ELR (cell line): ENCODE measurements at regions not wholly inside any gene's neighbourhood (a gene's known extent, or its start where the extent isn't known, plus 50 kb on each side); places are given as distances from the start of the nearest gene placed in this dataset.

ENCODE experiments used
- DNase-seq: peaks from one replicate; pipeline ENCODE4 v3.0.0-alpha.2; 2015; ENCODE audit warnings: low read depth

DNA sequence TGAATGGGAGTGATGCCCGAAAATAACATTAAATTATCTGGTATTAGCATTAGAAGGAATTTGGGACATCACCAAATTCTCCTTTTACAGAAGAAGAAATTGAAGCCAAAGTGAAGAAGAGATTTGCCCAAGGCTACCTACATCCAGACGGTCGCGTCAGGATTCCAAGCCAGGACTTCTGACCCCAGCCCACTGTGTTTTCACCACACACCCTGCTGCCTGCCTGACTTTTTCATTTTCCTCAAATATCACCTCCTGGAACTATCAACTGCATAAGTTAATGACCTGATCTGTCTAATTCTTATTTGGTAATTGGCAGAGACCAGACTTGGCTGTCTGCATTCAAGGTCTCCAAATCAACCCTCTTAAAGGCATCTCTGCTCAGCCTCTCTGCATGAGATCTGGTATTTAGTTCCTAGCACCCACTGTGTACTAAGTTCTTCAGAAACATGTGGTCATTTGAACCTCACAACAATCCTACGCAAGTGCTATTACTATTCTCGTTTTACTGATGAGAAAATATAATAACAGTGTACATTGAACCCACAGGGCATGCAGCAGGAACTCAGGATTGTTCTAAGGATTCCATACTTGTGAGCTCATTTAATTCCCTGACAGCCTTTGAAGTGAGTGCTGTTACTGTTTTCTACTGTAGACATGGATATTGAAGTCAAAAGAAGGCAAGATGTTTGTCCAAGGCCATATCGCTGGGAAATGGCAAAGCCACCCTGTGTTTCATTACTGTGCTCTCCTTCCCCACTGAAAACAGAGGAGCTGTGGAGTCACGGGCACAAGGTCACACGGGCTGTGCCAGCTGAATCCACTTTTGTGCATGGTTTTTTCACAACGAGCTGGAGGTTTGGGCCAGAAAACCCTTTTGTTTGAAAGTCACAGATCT, 195.2 kb upstream of the C1QTNF7 start:
- DNase-seq, result peak; percentile 73

DNA sequence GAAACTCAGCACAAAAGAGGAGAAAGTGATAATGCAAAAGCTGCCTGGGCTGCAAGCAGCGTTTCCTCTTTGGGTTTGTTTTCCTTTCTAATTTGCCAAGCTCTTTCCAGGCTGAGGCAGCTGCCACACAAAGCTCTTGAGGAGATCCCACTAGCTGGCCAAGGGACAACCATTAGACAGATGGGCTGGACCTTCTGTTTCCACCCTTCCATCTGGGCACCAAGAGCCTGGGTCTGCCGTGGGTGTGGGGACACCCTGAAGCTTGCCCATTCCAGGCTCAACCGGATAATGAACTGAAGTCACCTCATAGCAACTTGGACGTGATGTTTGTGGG, 194.6 kb upstream of the C1QTNF7 start:
- no peak for DNase-seq

DNA sequence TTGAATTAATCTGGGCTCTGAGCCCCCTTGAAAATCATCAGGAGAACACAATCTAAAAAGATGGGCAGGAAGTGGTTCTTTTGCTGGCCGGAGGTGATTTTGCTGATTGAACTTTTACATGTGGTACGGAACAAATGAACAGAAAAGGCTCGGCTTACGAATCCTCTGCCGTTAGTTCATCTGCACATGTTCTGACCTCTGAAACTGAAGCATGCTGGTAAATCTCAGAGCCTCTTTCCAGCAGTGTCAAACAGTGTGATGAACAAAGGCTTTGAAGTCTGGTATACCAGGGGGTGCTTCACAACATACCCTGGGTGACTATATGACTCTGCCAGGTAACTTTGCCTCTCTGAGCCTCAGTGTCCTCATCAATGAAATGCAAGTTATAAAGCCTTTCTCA, 194.2 kb upstream of the C1QTNF7 start:
- peak; percentile 1 for DNase-seq

DNA sequence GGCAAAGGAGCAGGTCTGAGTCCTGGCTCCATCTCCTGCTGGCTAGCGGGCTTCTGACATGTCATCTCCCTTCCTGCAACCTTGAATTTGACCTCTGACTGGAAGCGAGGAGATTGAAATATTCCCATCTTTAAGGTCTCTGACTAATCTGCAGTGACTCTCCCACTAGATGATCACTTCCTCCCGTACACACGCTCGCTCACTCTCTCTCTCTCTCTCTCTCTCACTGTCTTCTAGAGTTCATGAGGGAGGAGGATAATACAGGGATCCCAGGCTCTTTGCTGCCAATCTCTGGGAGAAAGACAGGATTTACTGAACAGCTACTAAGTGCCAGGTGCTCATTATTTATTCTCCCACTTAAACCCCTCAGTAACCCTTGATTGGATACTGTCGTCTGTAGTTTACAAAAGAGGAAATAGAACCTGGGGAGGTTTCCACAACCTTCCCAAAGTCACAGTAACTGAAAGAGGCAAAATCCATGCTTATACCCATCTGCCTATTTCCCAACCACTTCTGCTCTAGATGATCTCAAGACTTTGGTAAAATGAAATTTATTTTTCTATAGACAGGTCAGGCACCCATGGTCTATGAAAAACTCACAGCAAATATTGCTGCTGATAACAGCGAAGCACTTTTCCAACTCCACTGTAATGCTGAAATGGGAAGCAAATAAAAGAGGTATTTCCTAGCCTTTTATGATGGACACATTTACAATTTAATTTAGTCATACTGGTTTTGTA, 193.5 kb upstream of the C1QTNF7 start:
- peak; percentile 94 for DNase-seq

DNA sequence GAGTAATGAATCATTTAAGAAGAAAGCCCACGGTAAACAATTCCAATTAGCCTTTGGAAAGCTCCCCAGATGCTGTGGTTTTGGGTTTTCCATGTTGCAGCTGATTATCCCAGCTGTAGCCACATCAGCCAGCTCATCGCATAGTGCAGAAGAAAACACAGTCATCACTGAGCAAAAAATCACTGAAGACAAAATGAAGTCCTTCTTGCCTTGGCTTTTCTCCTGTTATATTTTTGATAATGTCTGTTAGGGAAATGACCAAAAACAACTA, 193.0 kb upstream of the C1QTNF7 start:
- peak; percentile 95 for DNase-seq

DNA sequence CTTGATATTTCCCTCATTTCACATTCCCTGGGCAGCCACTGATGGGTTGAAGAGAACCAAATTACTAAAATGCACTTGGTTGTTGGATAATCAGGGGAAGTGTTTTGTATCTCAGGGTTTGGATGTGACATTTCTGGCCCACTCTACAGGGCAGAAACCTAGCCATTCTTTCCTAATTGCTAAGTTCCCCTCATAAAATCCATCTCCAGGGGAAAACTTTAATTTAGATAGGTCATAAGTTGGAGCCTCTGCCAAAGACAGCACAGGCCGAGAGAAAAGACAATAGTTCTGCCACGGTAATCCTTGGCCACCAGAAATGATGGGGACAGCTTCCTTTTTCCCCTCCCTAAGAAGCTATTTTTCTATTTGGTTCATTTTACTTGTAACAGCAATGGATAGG, 192.7 kb upstream of the C1QTNF7 start:
- DNase-seq, result no peak

DNA sequence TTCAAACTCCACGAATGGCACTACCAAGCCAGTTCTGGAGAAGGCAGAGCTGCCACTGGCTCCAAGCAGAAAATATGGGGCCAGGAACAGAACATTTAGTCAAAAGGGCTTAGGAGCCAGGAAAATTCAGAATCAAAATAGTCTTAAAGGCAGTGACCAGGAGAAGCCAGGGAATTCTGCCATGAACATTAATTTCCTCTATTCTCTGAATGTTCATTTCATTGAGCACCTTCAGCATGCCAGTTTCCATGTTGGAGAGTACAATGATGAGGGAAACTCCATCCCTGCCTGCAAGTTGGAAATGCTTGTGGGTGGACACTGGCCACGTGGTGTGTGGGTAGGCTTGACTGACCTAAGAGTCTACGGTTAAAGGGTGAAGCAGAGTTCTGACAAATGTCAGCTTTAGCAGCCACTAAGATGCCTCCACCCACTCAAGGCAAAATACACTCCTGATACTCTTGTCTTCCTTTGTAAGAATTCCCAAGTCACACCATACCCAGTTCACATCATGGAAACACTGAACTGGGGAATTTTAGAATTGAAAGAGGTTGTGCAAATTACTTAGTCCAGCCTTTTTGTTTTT, 190.1 kb upstream of the C1QTNF7 start:
- no peak for DNase-seq

DNA sequence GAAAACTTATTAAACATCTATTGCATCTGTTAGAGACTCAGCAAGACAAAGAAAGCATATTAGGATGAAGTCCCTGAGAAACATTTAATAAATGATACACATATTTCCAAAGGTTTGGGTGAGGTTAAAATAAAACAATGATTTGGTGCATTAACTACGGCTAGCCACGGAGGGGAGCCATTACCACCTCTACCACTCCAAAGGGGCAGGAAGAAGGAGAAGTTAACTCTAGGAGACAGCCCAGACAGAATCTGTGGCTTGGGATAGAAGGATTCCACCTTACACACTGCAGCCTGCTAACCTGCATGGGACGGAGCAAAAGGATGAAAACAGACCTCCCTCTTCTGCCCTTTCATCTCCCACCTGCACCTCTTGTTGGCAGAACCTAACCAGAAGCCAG, 189.1 kb upstream of the C1QTNF7 start:
- peak; percentile 60 for DNase-seq

DNA sequence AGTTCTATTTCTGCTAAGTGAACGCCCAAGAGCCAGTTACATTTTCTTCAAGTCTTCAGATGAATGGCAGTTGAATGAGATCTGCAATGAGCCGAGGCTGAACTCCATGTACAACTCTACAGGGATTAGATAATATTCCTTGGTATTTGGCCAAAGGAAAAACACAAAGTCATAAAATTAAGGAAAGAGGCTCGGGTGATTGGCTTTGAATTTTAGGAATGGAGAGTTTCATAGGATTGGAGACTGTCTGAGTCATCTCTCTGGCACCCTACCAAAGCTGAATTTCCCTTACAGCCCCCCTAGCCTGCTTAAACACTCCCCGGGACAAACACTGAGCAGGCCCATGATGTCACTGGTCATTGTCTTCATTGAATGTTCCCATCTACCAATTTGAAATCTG, 188.0 kb upstream of the C1QTNF7 start:
- DNase-seq, result no peak

DNA sequence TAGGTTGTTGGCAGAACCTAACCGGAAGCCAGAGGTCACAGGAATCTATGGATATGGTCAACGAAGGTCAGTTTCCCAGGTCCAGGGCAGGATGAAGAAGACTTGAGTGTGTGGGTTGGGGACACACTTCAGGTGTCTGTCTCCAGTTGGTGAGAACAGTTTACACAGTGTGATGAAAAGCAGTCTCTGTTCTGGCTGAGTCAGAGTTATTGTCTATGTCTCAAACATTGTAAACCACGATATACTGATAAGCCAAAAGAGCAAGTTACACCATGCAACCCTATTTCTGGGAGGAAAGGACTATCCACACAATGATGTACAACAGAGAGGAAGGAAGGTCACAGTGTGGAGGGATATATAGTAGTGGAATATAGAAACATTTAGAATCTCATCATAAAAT, 187.1 kb upstream of the C1QTNF7 start:
- peak; percentile 10 for DNase-seq

DNA sequence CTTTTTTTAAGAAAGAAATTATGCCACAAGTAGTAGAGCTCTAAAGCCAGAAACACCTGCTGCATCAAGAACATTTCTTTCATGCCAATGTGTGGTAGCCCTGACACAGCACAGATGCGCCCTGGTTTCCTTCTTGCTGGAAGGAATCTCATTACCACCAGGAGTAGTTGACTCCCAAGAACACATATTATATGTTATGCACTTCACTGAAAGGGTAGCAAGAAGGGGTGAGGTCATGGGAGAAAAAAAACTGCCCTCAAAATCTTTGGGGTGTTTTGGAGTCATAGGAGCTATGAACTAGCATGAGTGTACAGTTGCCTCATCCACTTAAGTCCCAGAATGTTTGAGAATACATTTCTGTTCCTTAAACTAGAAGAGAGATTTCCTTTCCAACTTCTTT, 185.8 kb upstream of the C1QTNF7 start:
- no peak for DNase-seq

DNA sequence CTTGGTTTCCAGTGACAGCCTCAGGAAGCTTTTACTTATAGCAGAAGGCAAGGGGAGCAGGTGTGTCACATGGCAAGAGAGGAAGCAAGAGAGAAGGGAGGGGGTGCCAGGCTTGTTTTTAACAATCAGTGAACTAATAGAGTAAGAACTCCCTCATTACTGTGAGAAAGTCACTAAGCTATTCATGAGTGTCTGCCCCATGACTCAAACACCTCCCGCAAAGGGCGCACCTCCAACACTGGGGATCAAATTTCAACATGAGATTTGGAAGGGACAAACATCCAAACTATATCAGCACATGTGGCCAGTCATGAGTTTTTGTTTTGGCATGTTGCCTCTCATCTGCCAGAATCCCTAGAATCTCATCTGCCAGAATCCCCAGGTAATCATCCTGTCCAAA, 183.5 kb upstream of the C1QTNF7 start:
- DNase-seq, result peak; percentile 22

DNA sequence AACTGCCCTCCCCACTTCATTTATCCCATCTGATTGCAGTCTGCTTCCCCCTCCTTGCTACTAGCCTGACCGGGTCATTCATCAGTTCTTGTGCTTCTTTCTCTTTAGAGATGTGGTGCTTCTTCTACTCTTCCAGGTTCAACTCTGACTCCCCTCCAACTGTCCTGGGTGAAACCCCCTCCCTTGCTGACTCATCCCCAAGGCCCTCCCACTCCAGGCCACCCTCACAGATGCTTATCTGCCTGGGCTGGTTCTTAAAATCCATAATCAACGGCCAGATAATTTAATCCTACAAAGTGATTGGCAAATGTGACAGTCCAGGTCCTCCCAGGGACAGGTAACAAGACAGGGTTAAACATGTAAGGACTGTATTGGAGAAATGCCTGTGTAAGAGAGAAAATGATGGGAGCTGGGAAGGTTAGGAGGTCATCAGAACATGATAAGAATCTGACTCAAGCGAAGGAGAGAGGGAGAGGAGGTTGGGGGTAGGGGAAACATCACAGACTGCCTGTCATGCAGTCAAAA, 182.8 kb upstream of the C1QTNF7 start:
- no peak for DNase-seq

DNA sequence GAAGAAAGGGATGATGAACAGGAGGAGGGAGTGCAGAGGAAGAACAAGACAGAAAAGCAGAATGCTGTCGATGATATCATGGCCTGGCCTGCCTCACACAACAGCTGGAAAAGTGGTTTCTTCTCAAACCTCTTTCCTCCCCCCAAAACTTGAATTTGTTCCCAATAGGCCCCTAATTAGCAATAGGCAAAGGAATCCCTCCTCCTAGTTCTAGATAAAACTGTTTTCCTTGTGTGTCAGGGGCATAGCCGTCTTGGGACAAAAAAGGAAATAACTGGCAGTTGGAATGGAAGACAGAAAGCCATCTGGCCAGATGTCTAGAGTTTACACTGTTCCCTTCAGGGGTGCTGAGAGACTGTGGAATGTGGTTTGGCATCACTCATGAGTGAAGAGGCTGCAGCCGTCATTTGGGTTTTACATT, 177.8 kb upstream of the C1QTNF7 start:
- no peak for DNase-seq

DNA sequence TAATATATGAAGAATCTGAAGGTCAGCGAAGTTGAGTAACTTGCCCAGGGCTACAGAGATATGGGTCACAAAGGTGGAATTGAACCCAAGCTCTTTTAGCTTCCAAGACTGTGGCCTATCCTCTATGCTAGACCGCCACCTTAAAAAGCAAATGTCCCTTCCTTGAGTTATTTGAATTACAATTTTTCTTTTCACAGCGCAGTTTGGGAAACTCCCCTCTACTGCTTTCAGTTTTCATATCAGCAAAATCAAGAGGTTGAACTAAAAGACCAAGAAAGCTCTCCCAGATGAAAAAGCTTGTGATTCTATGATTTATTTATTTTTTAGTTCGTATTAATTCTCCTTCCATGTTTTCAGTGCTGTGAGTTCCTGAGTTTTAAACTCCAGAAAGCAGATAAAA, 174.5 kb upstream of the C1QTNF7 start:
- DNase-seq, result no peak

DNA sequence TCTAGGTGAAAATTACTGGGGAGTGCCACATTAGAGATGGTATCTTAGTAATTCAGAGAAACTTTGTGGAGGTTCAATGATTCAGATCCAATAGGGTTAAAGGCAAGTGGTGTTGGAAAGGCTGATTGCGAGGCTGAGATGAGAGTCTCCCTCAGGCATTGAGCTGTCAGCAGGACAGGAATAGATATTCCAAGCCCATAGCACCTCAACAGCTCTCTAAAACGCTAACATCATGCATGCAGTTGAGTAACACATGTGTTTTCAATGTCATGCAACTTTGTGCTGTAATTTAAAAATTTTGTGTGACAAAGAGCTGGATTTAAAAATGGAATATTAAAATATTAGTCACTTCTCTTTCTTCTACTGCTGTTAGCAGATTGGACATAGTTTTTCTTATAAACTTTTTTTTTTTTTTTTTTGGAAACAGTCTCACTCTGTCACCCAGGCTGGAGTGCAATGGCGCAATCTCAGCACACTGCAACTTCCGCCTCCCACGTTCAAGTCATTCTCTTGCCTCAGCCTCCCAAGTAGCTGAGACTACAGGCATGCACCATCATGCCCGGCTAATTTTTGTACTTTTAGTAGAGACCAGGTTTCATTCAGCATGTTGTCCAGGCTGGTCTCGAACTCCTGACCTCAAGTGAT, 173.5 kb upstream of the C1QTNF7 start:
- no peak for DNase-seq

DNA sequence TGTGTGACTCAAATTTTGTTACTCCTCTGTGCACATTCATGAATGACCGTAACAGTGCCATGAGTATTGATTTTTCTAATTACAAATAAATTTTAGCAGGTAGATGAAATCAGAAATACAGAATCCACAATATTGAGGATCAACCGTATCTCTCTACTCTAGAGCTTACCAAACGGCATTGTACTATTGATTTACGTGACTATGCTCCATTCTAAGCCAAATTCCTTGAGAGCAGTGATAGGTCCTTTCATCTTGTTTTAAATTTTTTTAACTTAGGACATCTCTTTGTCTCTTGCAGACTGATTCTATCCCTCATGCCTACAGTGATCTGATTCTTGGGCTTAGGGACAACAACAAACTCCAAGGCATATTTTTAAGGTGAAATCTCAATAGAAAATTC, 172.3 kb upstream of the C1QTNF7 start:
- DNase-seq, result no peak

DNA sequence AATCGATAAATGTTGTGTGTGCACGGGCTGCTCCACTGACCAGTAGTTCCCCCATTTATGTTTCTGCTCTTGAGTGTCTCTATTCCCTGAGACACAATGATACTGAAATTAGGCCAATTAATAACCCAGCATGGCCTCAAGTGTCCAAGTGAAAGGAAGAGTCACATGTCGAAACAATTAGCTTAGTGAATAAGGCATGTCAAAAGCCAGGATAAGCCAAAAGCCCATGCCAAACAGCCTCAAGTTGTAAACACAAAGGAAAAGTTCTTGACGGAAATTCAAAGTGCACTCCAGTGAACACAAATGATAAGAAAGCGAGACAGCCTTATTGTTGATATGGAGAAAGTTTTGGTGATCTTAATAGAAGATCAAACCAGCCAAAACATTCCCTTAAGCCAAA, 167.1 kb upstream of the C1QTNF7 start:
- DNase-seq, result no peak

DNA sequence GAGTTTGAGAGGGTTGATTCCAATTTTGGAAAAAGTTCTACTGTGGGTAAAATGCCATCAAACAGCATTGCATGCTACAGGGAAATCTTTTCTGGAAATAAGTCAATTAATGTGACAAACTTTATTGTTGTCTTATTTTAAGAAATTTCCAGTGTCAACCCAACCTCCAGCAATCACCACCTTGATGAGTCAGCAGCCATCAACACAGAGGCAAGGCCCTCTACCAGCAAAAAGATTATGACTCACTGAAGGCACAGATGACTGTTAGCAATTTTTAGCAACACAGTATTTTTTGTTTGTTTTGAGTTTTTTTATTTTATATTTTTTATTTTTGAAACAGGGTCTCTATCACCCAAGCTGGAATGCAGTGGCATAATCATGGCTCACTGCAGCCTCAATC, 165.4 kb upstream of the C1QTNF7 start:
- DNase-seq, result peak; percentile 33

DNA sequence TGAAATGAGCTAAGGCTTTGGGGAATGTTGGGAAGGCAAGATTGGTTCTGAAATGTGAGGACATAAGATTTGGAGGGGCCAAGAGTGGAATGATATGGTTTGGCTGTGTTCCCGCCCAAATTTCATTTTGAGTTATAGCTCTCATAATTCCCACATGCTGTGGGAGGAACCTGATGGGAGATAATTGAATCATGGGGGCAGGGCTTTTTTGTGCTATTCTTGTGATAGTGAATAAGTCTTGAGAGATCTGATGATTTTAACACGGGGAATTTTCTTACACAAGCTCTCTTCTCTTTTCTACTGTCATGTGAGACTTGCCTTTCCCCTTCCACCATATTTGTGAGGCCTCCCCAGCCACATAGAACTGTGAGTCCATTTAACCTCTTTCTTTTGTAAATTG, 157.6 kb upstream of the C1QTNF7 start:
- no peak for DNase-seq

DNA sequence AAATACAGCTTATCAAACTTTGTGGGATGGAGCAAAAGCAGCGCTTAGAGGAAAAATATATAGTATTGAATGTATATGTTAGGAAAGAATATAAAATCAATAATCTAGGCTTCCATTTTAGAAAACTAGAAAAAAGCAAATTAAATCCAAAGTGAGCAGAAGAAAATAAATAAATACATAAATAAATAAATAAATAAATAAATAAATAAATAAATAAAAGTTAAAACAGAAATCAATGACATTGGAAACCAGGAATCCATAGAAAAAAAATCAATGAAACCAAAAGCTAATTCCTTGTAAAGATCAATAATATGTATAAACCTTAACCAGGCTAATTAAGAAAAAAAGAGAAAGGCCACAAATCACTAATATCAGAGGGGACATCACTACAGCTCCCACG, 141.8 kb upstream of the C1QTNF7 start:
- DNase-seq, result no peak

DNA sequence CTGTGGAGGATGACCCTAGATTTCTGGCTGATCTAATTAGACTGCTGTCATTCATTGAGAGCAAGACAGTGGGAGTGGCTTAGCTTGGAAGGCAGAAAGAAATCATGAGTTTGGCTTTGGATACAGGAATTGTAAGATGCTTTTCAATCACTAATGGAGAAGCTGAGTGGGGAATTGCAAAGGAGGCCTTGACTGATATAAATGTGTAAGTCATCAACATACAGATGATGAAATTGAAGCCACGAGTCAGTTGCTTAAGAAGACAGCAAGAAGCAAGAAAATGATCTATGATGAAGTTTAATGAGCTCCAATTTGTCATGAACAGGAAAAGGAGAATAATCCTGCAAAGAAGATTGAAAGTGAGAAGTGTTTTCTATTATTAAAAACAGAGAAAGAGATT, 136.7 kb upstream of the C1QTNF7 start:
- DNase-seq, result no peak

DNA sequence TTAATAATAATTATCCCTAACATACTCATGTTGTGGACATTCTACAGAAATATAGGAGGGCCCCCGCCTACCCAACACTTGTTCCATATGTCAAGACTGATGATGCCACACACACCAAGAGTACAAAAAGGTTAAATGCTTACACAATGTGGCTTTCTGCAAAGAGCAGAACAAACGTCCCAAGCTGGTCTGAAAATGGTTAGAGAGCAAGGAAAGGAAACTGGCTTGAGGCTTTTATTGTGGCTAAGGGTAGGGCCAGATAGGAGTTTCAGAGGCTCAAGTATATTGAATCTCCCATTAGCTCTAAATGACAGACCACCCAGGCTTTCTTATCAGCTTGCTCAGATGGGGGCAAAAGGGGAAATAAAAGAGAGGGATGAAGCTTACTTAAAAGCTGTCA, 134.1 kb upstream of the C1QTNF7 start:
- DNase-seq, result no peak
